ENCODE measurements at regions not wholly inside any gene's neighbourhood (a gene's known extent, or its start where the extent isn't known, plus 50 kb on each side); places are given as distances from the start of the nearest gene placed in this dataset.

DNA sequence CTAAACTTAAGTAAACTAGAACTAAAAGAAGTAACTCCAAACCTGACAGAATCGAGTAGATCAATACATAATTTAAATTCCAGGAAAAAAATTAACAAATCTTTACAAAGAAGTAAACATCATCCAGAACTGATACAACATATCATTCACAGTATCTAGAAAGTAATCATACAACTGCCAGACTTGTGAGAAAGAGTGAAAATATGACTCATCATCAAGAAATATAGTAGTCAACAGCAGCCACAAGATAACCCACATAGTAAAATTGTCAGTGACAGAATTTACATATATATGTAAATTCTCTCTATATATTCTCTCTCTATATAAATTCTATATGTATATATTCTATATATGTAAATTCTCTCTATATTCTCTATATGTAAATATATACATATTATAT is 242.8 kb upstream of the RGS17 start:
- no peak for TF ChIP-seq GATA2 (IDR thresholded peaks at IDR 0.05; ENCODE audit: low read depth, low read length)
- no peak for TF ChIP-seq GATA3 (IDR thresholded peaks at IDR 0.05; ENCODE audit: low read depth, low read length)

All from SH-SY5Y (cell line).